ENCODE measurements at regions not wholly inside any gene's neighbourhood (a gene's known extent, or its start where the extent isn't known, plus 50 kb on each side); places are given as distances from the start of the nearest gene placed in this dataset.
"Not testable (repeated sequence)": the region's sequence is repeated elsewhere in the genome, so short reads cannot be mapped to it uniquely, and the experiment has no call there.

- H3K4me3 Mint-ChIP-seq (ENCODE audit: unreplicated experiment) = no peak overlapping the region
- H3K27me3 Mint-ChIP-seq (ENCODE audit: unreplicated experiment) = no peaks in the 10 kb centered on the region
- no peaks in the 10 kb centered on the region for H3K4me1 Mint-ChIP-seq (ENCODE audit: low read depth, unreplicated experiment)
- no peak for TF ChIP-seq CTCF (IDR thresholded peaks at IDR 0.05; ENCODE audit: partially characterized antibody, unreplicated experiment)
- H3K36me3 Mint-ChIP-seq (ENCODE audit: unreplicated experiment) = no peaks in the 10 kb centered on the region
- no peak for DNase-seq
- no peaks in the 10 kb centered on the region for H3K9me3 Mint-ChIP-seq (ENCODE audit: unreplicated experiment)
- no peak overlapping the region for H3K27ac Mint-ChIP-seq (ENCODE audit: unreplicated experiment)
Observed at GRCh38 chr4:138389976-138390685, 148.0 kb upstream of the SLC7A11 start.

GRCh38 chr4:138374947-138375346 is 132.8 kb upstream of the SLC7A11 start:
- no peaks in the 10 kb centered on the region for H3K9me3 Mint-ChIP-seq (ENCODE audit: unreplicated experiment)
- H3K27ac Mint-ChIP-seq (ENCODE audit: unreplicated experiment) = no peak overlapping the region
- no peaks in the 10 kb centered on the region for H3K4me1 Mint-ChIP-seq (ENCODE audit: low read depth, unreplicated experiment)
- H3K4me3 Mint-ChIP-seq (ENCODE audit: unreplicated experiment) = no peak overlapping the region
- no peaks in the 10 kb centered on the region for H3K27me3 Mint-ChIP-seq (ENCODE audit: unreplicated experiment)
- no peak for DNase-seq
- no peak for TF ChIP-seq CTCF (IDR thresholded peaks at IDR 0.05; ENCODE audit: partially characterized antibody, unreplicated experiment)
- H3K36me3 Mint-ChIP-seq (ENCODE audit: unreplicated experiment) = peaks cover 6% of the 10 kb centered on the region

GRCh38 chr4:138367942-138368341 is 125.8 kb upstream of the SLC7A11 start:
- no peaks in the 10 kb centered on the region for H3K36me3 Mint-ChIP-seq (ENCODE audit: unreplicated experiment)
- no peaks in the 10 kb centered on the region for H3K9me3 Mint-ChIP-seq (ENCODE audit: unreplicated experiment)
- no peak for DNase-seq
- no peaks in the 10 kb centered on the region for H3K27me3 Mint-ChIP-seq (ENCODE audit: unreplicated experiment)
- H3K27ac Mint-ChIP-seq (ENCODE audit: unreplicated experiment) = no peak overlapping the region
- no peak for TF ChIP-seq CTCF (IDR thresholded peaks at IDR 0.05; ENCODE audit: partially characterized antibody, unreplicated experiment)
- no peak overlapping the region for H3K4me3 Mint-ChIP-seq (ENCODE audit: unreplicated experiment)
- H3K4me1 Mint-ChIP-seq (ENCODE audit: low read depth, unreplicated experiment) = no peaks in the 10 kb centered on the region

GRCh38 chr4:138352446-138352845 is 110.3 kb upstream of the SLC7A11 start:
- not testable (repeated sequence) for H3K36me3 Mint-ChIP-seq (ENCODE audit: unreplicated experiment); H3K27me3 Mint-ChIP-seq (ENCODE audit: unreplicated experiment); DNase-seq; H3K4me3 Mint-ChIP-seq (ENCODE audit: unreplicated experiment); H3K27ac Mint-ChIP-seq (ENCODE audit: unreplicated experiment); H3K9me3 Mint-ChIP-seq (ENCODE audit: unreplicated experiment); H3K4me1 Mint-ChIP-seq (ENCODE audit: low read depth, unreplicated experiment)

GRCh38 chr4:138348055-138348454 is 105.9 kb upstream of the SLC7A11 start:
- peaks cover 2% of the 10 kb centered on the region for H3K9me3 Mint-ChIP-seq (ENCODE audit: unreplicated experiment)
- no peaks in the 10 kb centered on the region for H3K36me3 Mint-ChIP-seq (ENCODE audit: unreplicated experiment)
- H3K27ac Mint-ChIP-seq (ENCODE audit: unreplicated experiment) = no peak overlapping the region
- H3K27me3 Mint-ChIP-seq (ENCODE audit: unreplicated experiment) = no peaks in the 10 kb centered on the region
- no peak for TF ChIP-seq CTCF (IDR thresholded peaks at IDR 0.05; ENCODE audit: partially characterized antibody, unreplicated experiment)
- DNase-seq = no peak
- no peak overlapping the region for H3K4me3 Mint-ChIP-seq (ENCODE audit: unreplicated experiment)
- no peaks in the 10 kb centered on the region for H3K4me1 Mint-ChIP-seq (ENCODE audit: low read depth, unreplicated experiment)
